Stomach (tissue), 4 donors: ENCODE measurements at regions not wholly inside any gene's neighbourhood (a gene's known extent, or its start where the extent isn't known, plus 50 kb on each side); places are given as distances from the start of the nearest gene placed in this dataset.

ENCODE experiments used
- EP300 ChIP-seq: sonication (generic); formaldehyde crosslinking; IDR thresholded peaks from one replicate; pipeline ENCODE4 v1.6.1; 2017; ENCODE audit warnings: antibody characterized with exemption
- POLR2A ChIP-seq, 4 donors: fragments of 450-650 bp; IDR thresholded peaks; one replicate each; pipeline ENCODE4 v1.6.1; 2016; ENCODE audit warnings: antibody characterized with exemption in 4 of 4, control low read depth in 2 of 4, mild to moderate bottlenecking in 1 of 4, moderate library complexity in 1 of 4
- POLR2AphosphoS5 ChIP-seq, 3 donors: sonication (generic); formaldehyde crosslinking; IDR thresholded peaks; one replicate each; pipeline ENCODE4 v1.6.1; 2016; ENCODE audit warnings: antibody characterized with exemption in 3 of 3
- TF ChIP-seq, protein P1 (sequence below), 7 experiments: fragments of 450-650 bp in 4 of 7; fragments of 200-600 bp in 3 of 7; sonication (generic) in 3 of 7; IDR thresholded peaks; one replicate each; pipeline ENCODE4 v1.5.1; 2016 to 2019; ENCODE audit warnings: antibody characterized with exemption in 7 of 7, control low read depth in 2 of 7, mild to moderate bottlenecking in 1 of 7

DNA sequence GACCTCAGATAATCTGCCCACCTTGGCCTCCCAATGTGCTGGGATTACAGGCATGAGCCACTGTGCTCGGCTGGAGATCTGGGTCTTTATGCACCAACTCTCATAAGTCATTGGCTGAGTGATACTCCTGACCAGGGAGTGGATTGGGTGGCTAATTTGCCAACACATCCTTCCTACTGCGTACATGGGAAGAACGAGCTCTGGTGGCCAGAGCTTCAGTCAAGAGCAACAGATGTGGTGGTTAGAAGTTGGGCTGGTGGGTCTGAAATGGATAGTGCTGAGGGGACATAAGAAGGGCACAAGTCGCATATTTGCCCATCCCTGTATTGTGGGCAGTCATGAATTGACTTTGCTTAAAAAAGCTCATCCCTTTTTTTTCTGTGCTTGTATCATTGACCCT, 74.1 kb upstream of the AMPD3 start:
- TF ChIP-seq, protein P1, sequence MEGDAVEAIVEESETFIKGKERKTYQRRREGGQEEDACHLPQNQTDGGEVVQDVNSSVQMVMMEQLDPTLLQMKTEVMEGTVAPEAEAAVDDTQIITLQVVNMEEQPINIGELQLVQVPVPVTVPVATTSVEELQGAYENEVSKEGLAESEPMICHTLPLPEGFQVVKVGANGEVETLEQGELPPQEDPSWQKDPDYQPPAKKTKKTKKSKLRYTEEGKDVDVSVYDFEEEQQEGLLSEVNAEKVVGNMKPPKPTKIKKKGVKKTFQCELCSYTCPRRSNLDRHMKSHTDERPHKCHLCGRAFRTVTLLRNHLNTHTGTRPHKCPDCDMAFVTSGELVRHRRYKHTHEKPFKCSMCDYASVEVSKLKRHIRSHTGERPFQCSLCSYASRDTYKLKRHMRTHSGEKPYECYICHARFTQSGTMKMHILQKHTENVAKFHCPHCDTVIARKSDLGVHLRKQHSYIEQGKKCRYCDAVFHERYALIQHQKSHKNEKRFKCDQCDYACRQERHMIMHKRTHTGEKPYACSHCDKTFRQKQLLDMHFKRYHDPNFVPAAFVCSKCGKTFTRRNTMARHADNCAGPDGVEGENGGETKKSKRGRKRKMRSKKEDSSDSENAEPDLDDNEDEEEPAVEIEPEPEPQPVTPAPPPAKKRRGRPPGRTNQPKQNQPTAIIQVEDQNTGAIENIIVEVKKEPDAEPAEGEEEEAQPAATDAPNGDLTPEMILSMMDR (IDR thresholded peaks at IDR 0.05) = no peak
- no peak for TF ChIP-seq POLR2A (IDR thresholded peaks at IDR 0.05)
- TF ChIP-seq POLR2AphosphoS5 (IDR thresholded peaks at IDR 0.05) = no peak
- TF ChIP-seq EP300 = no peak
